Putamen (tissue), 1 donor: ENCODE measurements at regions not wholly inside any gene's neighbourhood (a gene's known extent, or its start where the extent isn't known, plus 50 kb on each side); places are given as distances from the start of the nearest gene placed in this dataset.

Source experiments
- DNase-seq: peaks from one replicate; pipeline ENCODE4 v3.0.0-alpha.2; 2016; ENCODE audit warnings: low spot score

- no peak for DNase-seq
Measured at GRCh38 chr3:127458696-127459604, 131.6 kb downstream of the TPRA1 start.

DNA sequence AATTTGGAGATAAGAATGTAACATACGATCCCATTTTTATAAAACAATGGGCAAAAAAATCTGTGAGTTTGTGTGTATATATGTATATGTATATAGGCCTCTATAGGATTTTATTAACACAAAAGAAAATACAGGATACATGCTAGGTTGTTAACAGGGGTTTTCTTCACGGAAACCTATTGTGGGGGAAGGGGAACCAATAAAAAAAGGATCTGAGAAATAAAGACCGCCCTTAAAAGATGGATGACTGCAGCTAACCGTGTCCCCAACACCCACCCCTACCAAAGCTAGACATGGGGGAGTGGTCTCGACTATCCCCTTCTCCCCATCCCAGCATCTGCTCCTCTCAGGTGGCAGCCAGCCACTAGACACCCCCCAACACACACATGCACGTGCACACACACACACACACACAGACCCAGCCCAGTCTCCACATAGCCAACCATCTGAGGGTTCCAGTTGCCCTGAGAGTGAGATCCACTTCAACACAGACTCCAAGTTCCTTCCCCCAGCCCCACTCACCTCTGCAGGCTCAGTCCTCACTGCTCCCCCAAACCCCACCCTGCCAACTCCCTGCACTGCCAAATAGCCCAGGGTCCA, 132.9 kb downstream of the TPRA1 start:
- DNase-seq: no peak

GRCh38 chr3:127457094-127457475, 133.4 kb downstream of the TPRA1 start:
- no peak for DNase-seq

DNA sequence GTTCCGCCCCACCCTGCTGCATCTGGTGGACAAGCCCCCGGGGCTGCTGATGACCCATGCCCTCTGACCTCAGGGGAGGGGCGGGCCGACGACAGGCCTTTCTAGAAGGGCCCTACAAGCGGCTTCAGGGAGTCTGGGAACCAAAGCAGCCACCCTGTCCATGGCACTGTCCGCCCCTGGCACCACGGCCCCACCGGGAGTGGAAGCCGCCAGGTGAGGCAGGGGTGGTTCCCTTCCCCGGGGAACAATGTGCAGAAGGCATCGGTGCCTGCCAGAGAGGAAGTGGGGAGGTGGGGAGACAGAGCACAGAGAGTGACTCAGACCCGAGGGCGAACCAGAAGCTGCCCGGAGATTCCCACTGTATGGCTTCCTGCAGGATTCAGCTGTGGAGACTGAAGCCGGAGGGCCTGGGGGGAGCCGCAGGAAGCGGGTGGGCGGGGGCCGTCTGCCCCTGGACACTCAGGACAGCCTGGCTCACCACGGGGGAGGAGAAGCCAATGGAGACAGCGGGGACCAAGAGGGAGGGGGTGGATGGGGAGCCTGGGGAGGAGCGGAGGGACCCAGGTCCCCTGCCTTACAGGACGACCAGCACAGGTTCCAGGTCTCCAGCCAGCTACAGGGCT, 134.0 kb downstream of the TPRA1 start:
- DNase-seq: no peak

- peak; percentile 26 for DNase-seq
Measured at GRCh38 chr3:127455541-127456450, 134.7 kb downstream of the TPRA1 start.

GRCh38 chr3:127454968-127455367, 135.6 kb downstream of the TPRA1 start:
- DNase-seq: no peak

- DNase-seq: no peak
Measured at GRCh38 chr3:127454051-127454450, 136.5 kb downstream of the TPRA1 start.

DNA sequence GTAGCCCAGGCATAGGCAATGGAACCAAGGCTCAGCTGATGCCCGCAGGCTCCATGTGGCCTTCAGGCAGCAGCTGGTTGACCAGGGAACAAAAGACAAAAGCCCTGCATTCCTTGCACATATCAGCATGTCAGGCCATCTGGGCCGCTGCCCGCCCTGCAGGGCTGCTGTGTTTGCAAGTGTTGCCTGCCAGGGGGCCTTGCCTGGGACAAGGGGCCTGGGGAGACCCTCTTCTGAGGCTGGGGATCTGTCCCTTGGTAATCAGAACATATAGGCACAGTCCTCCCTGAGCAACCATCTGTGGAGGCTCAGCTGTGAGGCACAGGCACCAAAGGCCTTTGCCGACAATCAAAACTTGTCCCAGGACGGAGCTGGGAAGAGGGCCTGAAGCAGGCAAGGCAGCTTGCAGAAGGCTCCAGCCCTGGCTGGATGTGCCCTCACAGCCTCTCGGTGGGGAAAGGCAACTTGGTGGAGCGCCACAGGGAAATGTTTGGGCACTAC, 138.2 kb downstream of the TPRA1 start:
- DNase-seq: no peak

DNA sequence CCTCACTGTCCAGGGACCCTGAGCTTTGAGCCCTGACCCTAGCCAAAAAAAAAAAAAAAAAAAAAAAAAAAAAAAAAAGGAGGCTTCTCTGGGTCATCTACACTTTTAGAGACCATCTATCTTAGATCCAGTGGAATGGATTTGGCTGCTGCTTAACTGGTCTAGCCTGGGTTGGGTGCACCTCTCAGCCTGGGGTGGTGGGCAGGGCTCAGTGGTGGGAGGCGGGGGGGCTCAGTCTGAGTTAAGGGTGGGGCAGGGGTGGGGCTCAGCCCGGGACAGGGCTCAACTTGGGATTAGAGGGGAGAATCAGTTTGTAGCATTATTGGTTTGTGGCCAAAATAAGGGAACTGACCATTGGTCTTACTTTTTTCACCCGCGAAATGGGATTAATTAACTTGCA, 139.2 kb downstream of the TPRA1 start:
- no peak for DNase-seq

DNA sequence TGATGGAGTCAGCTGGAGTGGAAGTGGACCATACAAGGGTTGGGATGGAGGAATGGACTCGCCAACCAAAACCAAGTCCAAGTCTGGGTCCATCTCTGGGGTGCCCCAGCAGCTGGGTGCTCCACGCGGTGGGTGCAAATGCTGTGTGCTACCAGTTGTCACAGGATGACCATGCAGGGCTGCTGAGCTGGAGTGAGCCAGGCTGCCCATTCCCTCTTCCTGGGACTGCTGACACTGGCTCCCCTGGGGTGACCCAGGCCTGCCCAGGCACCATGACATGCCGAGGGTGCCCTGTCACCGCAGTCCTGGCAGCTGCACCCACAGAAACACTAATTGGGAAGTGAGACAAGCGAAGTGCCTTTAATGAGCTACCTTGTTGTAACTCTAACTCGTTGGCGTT, 140.2 kb downstream of the TPRA1 start:
- no peak for DNase-seq

GRCh38 chr3:127449486-127450212, 140.9 kb downstream of the TPRA1 start:
- no peak for DNase-seq

DNA sequence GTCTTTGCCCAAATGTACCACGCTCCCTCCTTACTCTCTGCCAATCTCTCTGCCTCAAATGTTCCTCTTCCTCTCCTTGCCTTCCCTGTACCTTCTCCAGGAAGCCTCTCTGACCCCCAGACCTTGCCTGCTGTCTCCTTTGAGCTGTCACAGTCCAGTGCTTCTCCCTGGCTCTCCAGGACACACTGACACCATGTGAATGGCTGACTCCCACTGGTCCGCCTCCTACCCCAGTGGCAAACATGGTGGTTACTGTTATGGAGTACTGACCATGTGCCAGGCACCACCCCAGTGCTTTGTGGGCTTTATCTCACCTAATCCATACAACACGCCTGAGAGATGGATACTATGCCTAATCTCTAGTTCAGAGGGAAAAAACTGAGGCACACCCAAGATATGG, 141.9 kb downstream of the TPRA1 start:
- no peak for DNase-seq

DNA sequence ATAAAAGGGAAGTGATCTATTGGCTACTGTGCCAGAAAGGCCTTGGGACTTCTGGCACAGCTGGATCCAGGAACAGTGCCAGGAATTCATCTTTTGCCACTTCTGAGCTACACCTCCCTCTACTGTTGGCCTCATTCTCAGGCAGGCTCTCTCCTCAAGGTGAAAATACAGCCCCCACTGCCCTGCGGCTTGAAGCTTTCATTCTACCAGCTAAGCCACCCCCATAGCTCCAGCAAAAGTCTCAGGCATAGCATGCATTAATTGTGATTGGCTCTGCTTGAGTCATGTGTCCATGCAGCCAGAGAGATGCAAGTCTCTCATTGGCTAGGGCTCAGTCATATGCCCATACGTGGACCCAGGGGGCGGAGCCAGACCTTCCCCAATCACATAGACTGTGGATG, 142.4 kb downstream of the TPRA1 start:
- DNase-seq: no peak

DNA sequence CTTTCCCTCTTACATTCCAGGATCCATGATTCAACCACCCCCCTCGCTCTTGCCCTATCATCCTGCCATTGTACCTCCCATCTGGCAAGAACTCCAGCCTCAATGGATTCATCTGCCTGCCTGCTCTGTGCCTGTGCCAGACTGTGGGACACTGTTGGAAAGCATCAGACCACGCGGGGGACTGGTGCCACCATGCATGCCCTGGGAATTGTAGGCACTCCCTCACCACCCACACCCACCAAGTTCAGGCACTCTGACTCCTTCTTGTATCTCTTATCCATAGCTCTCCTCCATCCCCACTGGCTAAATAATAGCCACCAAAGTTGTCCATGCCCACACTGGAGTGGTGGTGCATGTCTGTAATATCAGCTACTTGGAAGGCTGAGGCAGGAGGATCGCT, 143.8 kb downstream of the TPRA1 start:
- no peak for DNase-seq

DNA sequence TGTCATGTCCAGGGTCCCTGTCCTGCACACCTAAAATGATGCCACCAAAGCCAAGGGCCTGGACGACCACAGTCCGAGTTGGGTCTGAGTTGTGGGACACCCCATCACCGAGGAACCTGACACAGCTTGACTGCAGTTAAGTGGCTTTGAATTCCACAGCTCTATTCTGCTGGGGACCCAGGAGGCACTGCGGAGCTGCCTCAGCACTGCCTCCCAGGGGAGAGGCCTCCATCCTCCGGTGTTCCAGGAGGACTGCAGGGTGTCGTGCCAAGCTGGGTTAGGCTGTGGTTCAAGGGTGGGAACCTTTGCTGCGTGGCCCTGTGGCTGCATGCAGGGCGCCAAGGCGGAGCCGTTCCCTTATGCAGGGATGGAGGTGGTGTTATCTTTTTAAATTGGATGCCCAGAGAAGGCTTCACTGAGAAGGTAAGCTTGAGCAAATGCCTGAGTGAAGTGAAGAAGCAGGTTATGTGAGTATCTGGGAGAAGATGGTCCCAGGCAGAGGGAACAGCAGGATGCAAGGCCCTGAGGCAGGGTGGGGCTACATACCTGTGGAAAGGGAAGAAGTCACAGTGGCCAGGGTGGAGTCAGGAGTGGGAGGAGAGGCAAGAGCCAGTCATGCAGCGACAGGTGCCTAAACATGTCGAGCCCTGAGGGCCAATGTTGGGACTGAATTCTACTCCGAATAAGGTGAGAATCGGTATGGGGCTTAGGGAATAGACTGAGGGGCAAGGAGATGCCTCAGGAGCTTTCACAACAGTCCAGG, 144.8 kb downstream of the TPRA1 start:
- no peak for DNase-seq

GRCh38 chr3:127444761-127445160, 145.8 kb downstream of the TPRA1 start:
- no peak for DNase-seq

DNA sequence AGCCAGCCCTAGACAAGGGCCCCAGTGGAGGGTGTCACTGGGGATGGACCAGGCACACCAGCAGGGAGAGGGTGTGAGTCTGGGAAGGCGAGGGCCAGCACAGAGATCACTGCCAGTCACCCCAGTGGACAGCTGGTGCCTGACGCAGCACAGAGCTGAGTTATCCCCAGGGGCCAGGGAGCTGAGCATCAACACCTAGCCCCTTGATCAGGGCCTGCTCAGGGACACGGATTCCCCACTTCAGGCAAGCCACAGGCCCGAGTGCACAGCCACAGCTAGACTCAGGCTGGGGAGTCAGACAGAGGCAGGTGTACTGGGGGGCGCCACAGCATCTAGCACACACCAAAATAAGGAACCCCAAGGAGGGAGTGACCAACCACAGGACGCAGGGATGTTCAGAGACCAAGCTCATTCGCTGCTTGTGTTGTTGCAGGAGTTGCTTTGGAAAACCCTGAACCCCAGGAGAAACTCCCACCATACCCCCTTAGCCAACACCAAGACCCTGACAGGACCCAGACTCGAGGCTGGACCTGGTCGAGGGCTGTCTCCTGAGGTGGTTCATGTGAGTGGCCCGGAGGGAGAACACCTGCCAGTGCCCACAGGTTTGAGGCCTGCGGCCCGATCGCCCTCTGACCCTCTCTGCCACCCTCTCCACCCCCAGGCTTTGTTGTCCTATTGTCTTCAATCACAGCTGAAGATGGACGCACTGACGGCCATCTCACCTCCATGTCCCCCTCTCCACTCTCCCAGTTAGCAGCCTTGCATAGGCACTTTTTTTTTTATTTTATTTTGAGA, 146.8 kb downstream of the TPRA1 start:
- no peak for DNase-seq

- no peak for DNase-seq
Measured at GRCh38 chr3:127442506-127442905, 148.0 kb downstream of the TPRA1 start.

DNA sequence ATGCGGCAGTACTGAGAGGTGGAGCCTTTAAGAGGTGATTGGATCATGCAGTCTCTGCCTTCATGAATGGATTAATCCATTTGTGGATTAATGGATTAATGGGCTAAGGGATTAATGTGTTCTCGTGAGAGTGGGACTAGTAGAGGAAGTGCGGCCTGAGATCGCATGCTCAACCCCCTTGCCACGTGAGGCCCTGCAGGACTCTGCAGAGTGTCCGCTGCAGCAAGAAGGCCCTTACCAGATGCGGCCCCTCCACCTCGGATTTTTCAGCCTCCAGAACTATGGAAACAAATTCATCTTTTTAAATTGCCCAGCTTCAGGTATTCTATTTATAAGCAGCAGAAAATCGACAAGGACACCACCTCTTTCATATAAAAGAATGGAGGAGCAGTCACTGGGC, 148.8 kb downstream of the TPRA1 start:
- DNase-seq: no peak

- DNase-seq: no peak
Measured at GRCh38 chr3:127440384-127440783, 150.1 kb downstream of the TPRA1 start.
